IMR-90 (cell line): ENCODE measurements at regions not wholly inside any gene's neighbourhood (a gene's known extent, or its start where the extent isn't known, plus 50 kb on each side); places are given as distances from the start of the nearest gene placed in this dataset.

ENCODE experiments used
- ATAC-seq: fragments of 200-7000 bp; cut with Tn5 transposase; 2 replicates; pipeline ENCODE4 v1.9.1; 2020; ENCODE audit warnings: low read depth, mild to moderate bottlenecking, moderate library complexity
- BruUV-seq: library from RNA; stranded (reverse); fragments of 400-500 nt; replicated peaks from 2 replicates; lab custom pipeline; 2021; lab: Mats Ljungman, UMichigan
- CTCF ChIA-PET: fragments of 300-600 bp; formaldehyde crosslinking; extraction: SDS; loops from one replicate; lab custom pipeline; 2021; ENCODE audit warnings: antibody characterized with exemption; lab: Yijun Ruan, JAX
- POLR2A ChIA-PET: fragments of 300-600 bp; sonication (Branson Sonifier 250); formaldehyde crosslinking; loops from one replicate; lab custom pipeline; 2022; ENCODE audit warnings: antibody characterized with exemption; ENCODE audit not compliant: unreplicated experiment; lab: Charles Lee
- DNase-seq: peaks from one replicate; pipeline ENCODE4 v3.0.0; 2013
- H2AFZ ChIP-seq: replicated peaks from 2 replicates; pipeline ENCODE3; 2013; ENCODE audit warnings: low read length, mild to moderate bottlenecking; ENCODE audit not compliant: poor library complexity
- H2AK5ac ChIP-seq: 2 replicates; pipeline ENCODE4 v1.6.1; 2013; ENCODE audit warnings: low read depth, low read length, inconsistent platforms
- H2AK9ac ChIP-seq: replicated peaks from 2 replicates; pipeline ENCODE3; 2013; ENCODE audit warnings: mild to moderate bottlenecking, low read depth, low read length, moderate library complexity; ENCODE audit not compliant: poor library complexity
- H2BK120ac ChIP-seq: 2 replicates; pipeline ENCODE4 v1.6.1; 2013; ENCODE audit warnings: low read depth, low read length, inconsistent platforms
- H2BK15ac ChIP-seq: 3 replicates; pipeline ENCODE4 v1.6.1; 2013; ENCODE audit warnings: low read depth, low read length, inconsistent platforms
- H2BK20ac ChIP-seq: 2 replicates; pipeline ENCODE4 v1.6.1; 2013; ENCODE audit warnings: low read depth, mild to moderate bottlenecking, inconsistent platforms, low read length, moderate library complexity
- H2BK5ac ChIP-seq: 2 replicates; pipeline ENCODE4 v1.6.1; 2013; ENCODE audit warnings: mild to moderate bottlenecking, low read depth, low read length, inconsistent platforms; ENCODE audit not compliant: poor library complexity, severe bottlenecking
- H3K14ac ChIP-seq: replicated peaks from 2 replicates; pipeline ENCODE4 v1.6.1; 2013; ENCODE audit warnings: low read depth, low read length, inconsistent platforms
- H3K18ac ChIP-seq: 2 replicates; pipeline ENCODE4 v1.6.1; 2013; ENCODE audit warnings: low read depth, low read length, control low read depth
- H3K23ac ChIP-seq: 2 replicates; pipeline ENCODE4 v1.6.1; 2013; ENCODE audit warnings: low read depth, low read length, inconsistent platforms
- H3K27ac ChIP-seq: 2 replicates; pipeline ENCODE4 v1.5.1; 2013; ENCODE audit warnings: mild to moderate bottlenecking, control low read depth, low read length; ENCODE audit not compliant: insufficient read depth
- H3K27me3 ChIP-seq: 2 replicates; pipeline ENCODE4 v1.6.1; 2013; ENCODE audit warnings: low read length; ENCODE audit not compliant: control insufficient read depth, insufficient read depth
- H3K36me3 ChIP-seq: 2 replicates; pipeline ENCODE4 v1.6.1; 2013; ENCODE audit warnings: low read length, mixed read lengths; ENCODE audit not compliant: control insufficient read depth, insufficient read depth
- H3K4ac ChIP-seq: 2 replicates; pipeline ENCODE4 v1.6.1; 2013; ENCODE audit warnings: low read depth, low read length, inconsistent platforms
- H3K4me1 ChIP-seq: 2 replicates; pipeline ENCODE4 v1.6.1; 2013; ENCODE audit warnings: low read length, mixed read lengths; ENCODE audit not compliant: control insufficient read depth, insufficient read depth
- H3K4me2 ChIP-seq: 2 replicates; pipeline ENCODE4 v1.6.1; 2013; ENCODE audit warnings: low read depth, mild to moderate bottlenecking, control low read depth, low read length, moderate library complexity
- H3K4me3 ChIP-seq: 2 replicates; pipeline ENCODE4 v1.5.1; 2013; ENCODE audit warnings: low read depth, mild to moderate bottlenecking, control low read depth, low read length, moderate library complexity; ENCODE audit not compliant: insufficient read depth
- H3K56ac ChIP-seq: 2 replicates; pipeline ENCODE4 v1.6.1; 2013; ENCODE audit warnings: low read length, inconsistent platforms; ENCODE audit not compliant: insufficient read depth; ENCODE audit errors: extremely low read depth
- H3K79me1 ChIP-seq, 2 experiments: 2 replicates each; pipeline ENCODE4 v1.6.1; 2013; ENCODE audit warnings: low read length in 2 of 2, inconsistent platforms in 1 of 2, low read depth in 1 of 2
- H3K9ac ChIP-seq: 2 replicates; pipeline ENCODE4 v1.6.1; 2013; ENCODE audit warnings: low read depth, low read length, control low read depth
- H3K9me1 ChIP-seq: 2 replicates; pipeline ENCODE4 v1.6.1; 2013; ENCODE audit warnings: low read length, inconsistent platforms; ENCODE audit not compliant: insufficient read depth
- H3K9me3 ChIP-seq: 2 replicates; pipeline ENCODE4 v1.6.1; 2013; ENCODE audit warnings: low read length; ENCODE audit not compliant: control insufficient read depth, insufficient read depth
- H4K20me1 ChIP-seq: 2 replicates; pipeline ENCODE4 v1.6.1; 2013; ENCODE audit warnings: low read length, inconsistent platforms; ENCODE audit not compliant: insufficient read depth
- H4K5ac ChIP-seq: 2 replicates; pipeline ENCODE4 v1.6.1; 2013; ENCODE audit warnings: mild to moderate bottlenecking, low read depth, low read length, control low read depth
- H4K8ac ChIP-seq, 2 experiments: 2 replicates each; pipeline ENCODE4 v1.6.1; 2013; ENCODE audit warnings: low read depth in 2 of 2, low read length in 2 of 2, control low read depth in 1 of 2, inconsistent platforms in 1 of 2
- H4K91ac ChIP-seq: 2 replicates; pipeline ENCODE4 v1.6.1; 2013; ENCODE audit warnings: low read depth, low read length, inconsistent platforms; ENCODE audit not compliant: insufficient read depth
- CTCF ChIP-seq: conservative IDR thresholded peaks from 2 replicates; pipeline ENCODE4 v1.5.1; 2012; ENCODE audit warnings: mild to moderate bottlenecking, low read depth, low read length, improper control_type of control experiment
- MAFK ChIP-seq: IDR thresholded peaks from 2 replicates; pipeline ENCODE4 v1.6.1; 2012; ENCODE audit warnings: low read depth, low read length, improper control_type of control experiment
- MXI1 ChIP-seq: IDR thresholded peaks from 2 replicates; pipeline ENCODE4 v1.6.1; 2012; ENCODE audit warnings: low read depth, mild to moderate bottlenecking, low read length, moderate library complexity, borderline replicate concordance
- NFE2L2 ChIP-seq: fragments of 150-350 bp; IDR thresholded peaks from 2 replicates; pipeline ENCODE4 v1.6.1; 2016; ENCODE audit warnings: low read depth, mild to moderate bottlenecking, low read length
- POLR2A ChIP-seq: IDR thresholded peaks from 2 replicates; pipeline ENCODE4 v1.6.1; 2012; ENCODE audit warnings: mild to moderate bottlenecking, low read depth, low read length
- RAD21 ChIP-seq: IDR thresholded peaks from 2 replicates; pipeline ENCODE4 v1.6.1; 2012; ENCODE audit warnings: low read length, improper control_type of control experiment
- RCOR1 ChIP-seq: IDR thresholded peaks from 2 replicates; pipeline ENCODE4 v1.6.1; 2012; ENCODE audit warnings: mild to moderate bottlenecking, low read length, improper control_type of control experiment; ENCODE audit not compliant: insufficient replicate concordance
- SMC3 ChIP-seq: fragments of 150-350 bp; IDR thresholded peaks from 2 replicates; pipeline ENCODE4 v1.6.1; 2016; ENCODE audit warnings: low read depth, mild to moderate bottlenecking, antibody characterized with exemption, low read length, moderate library complexity
- USF2 ChIP-seq: fragments of 150-350 bp; IDR thresholded peaks from 2 replicates; pipeline ENCODE4 v1.6.1; 2017; ENCODE audit warnings: mild to moderate bottlenecking, antibody characterized with exemption, low read length, low read depth
- WGBS, 2 experiments: methylation state at CpG; one replicate each; pipeline versions ENCODE4 v1.1.5 to v1.1.7; 2013; ENCODE audit warnings: missing lambda C conversion rate in 2 of 2; ENCODE audit not compliant: insufficient read length in 1 of 2; ENCODE audit errors: extremely low coverage in 2 of 2; 5-methylcytosine and 5-hydroxymethylcytosine counted together
- dilution Hi-C: fragments of 300-500 bp; cut with HindIII; formaldehyde crosslinking; loops from one replicate; pipeline ENCODE4 v1.14.3; 2018; ENCODE audit warnings: low sequenced_read_pairs; ENCODE audit not compliant: unreplicated experiment
- in situ Hi-C: fragments of 300-500 bp; cut with MboI; formaldehyde crosslinking; loops from 3 replicates; pipeline ENCODE4 v1.14.3; 2019; ENCODE audit warnings: low sequenced_read_pairs, inconsistent platforms, mixed read lengths
- intact Hi-C: fragments of 100-400 bp; cut with micrococcal nuclease; formaldehyde crosslinking; loops from 2 replicates; pipeline ENCODE4 v1.10.0; 2022

- WGBS, 2 experiments, result no CpG with 5 or more reads among the region's 4 CpGs
- H3K36me3 ChIP-seq, result no peaks in the 10 kb centered on the region
- no peak overlapping the region for H3K18ac ChIP-seq
- H3K27ac ChIP-seq, result no peak overlapping the region
- intact Hi-C loops, result no loop called here
- no peak overlapping the region for H3K4me2 ChIP-seq
- ChIA-PET POLR2A (no interaction called here), CTCF (no interaction called here)
- no peak overlapping the region for H4K8ac ChIP-seq
- H3K23ac ChIP-seq, result no peak overlapping the region
- no peak for DNase-seq
- no peak overlapping the region for H2BK20ac ChIP-seq
- no TSS peak for BruUV-seq
- H3K9me1 ChIP-seq, result no peaks in the 10 kb centered on the region
- H3K27me3 ChIP-seq, result no peaks in the 10 kb centered on the region
- H4K5ac ChIP-seq, result no peak overlapping the region
- no peak overlapping the region for H3K4me3 ChIP-seq
- H3K9me3 ChIP-seq, result peaks cover 6% of the 10 kb centered on the region; the same call in 1 of the 2 replicates
- no peak overlapping the region for H2AK9ac ChIP-seq
- no peak for ATAC-seq
- no peak overlapping the region for H3K14ac ChIP-seq
- H3K4me1 ChIP-seq, result no peaks in the 10 kb centered on the region
- no peak overlapping the region for H3K4ac ChIP-seq
- no peak overlapping the region for H4K91ac ChIP-seq
- TF ChIP-seq USF2, result no peak
- no peak for TF ChIP-seq CTCF
- no peak for TF ChIP-seq SMC3
- no peak for TF ChIP-seq MXI1
- no peak for TF ChIP-seq RCOR1
- TF ChIP-seq MAFK, result no peak
- no peak for TF ChIP-seq NFE2L2
- TF ChIP-seq RAD21, result no peak
- no peak for TF ChIP-seq POLR2A
- H2BK120ac ChIP-seq, result no peak overlapping the region
- H2BK15ac ChIP-seq, result no peak overlapping the region
- no peak overlapping the region for H3K9ac ChIP-seq
- no peak overlapping the region for H3K56ac ChIP-seq
- no peaks in the 10 kb centered on the region for H3K79me1 ChIP-seq
- in situ Hi-C loops, result no loop called here
- dilution Hi-C loops, result no loop called here
- H2BK5ac ChIP-seq, result no peak overlapping the region
- no peak overlapping the region for H2AFZ ChIP-seq
- no peaks in the 10 kb centered on the region for H4K20me1 ChIP-seq
- H2AK5ac ChIP-seq, result no peak overlapping the region
Measured at GRCh38 chr14:106776395-106776983, 1250.1 kb downstream of the TMEM121 start.
